HG02870 (cell line): ENCODE measurements at regions not wholly inside any gene's neighbourhood (a gene's known extent, or its start where the extent isn't known, plus 50 kb on each side); places are given as distances from the start of the nearest gene placed in this dataset.
"Not testable (repeated sequence)": the region's sequence is repeated elsewhere in the genome, so short reads cannot be mapped to it uniquely, and the experiment has no call there.

Experiments used
- ATAC-seq: cut with Tn5 transposase; IDR thresholded peaks from one replicate; pipeline ENCODE4 v1.9.1; 2021; ENCODE audit warnings: mild to moderate bottlenecking, moderate library complexity; ENCODE audit not compliant: unreplicated experiment

GRCh38 chr1:189046127-189046526 is 1431.5 kb downstream of the BRINP3 start:
- no peak for ATAC-seq

GRCh38 chr1:189084811-189085210 is 1392.9 kb downstream of the BRINP3 start:
- ATAC-seq, result no peak

DNA sequence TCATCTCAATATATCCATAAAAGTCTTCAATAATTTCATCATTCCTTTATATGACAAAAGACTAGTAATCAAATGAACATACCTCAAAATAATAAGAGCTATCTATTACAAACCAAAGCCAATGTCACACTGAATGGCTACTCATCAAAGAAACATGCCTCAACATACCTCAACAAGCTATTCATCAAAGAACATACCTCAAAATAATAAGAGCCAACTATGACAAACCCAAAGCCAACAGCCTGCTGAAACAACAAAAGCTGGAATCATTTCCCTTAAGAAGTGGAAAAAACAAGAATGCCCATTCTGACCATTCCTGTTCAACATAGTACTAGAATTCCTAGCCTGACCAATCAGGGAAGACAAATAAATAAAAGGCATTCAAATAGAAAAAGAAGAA is 1373.7 kb downstream of the BRINP3 start:
- ATAC-seq, result no peak

GRCh38 chr1:189117072-189117770 is 1360.4 kb downstream of the BRINP3 start:
- no peak for ATAC-seq

GRCh38 chr1:189121941-189122340 is 1355.7 kb downstream of the BRINP3 start:
- ATAC-seq, result no peak

DNA sequence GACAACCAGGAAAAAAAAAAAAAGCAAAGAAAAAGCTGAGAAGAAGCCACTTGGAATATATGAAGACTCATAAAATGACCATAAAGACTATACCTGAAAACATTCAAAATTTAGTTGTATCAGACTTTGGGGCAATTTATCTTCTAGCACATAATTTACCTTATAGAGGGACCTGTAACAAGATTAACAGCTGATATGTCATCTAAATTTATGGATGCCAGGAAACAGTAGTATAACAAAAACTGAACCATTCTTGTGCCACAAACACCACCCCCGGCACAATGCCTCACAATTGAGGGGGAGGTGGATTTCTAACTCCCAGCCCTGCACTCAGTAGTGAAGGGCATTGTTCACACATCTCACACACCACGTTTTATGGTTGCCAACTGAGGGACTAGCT is 1352.0 kb downstream of the BRINP3 start:
- no peak for ATAC-seq

- ATAC-seq, result no peak
Measured at GRCh38 chr1:189131576-189131975, 1346.1 kb downstream of the BRINP3 start.

DNA sequence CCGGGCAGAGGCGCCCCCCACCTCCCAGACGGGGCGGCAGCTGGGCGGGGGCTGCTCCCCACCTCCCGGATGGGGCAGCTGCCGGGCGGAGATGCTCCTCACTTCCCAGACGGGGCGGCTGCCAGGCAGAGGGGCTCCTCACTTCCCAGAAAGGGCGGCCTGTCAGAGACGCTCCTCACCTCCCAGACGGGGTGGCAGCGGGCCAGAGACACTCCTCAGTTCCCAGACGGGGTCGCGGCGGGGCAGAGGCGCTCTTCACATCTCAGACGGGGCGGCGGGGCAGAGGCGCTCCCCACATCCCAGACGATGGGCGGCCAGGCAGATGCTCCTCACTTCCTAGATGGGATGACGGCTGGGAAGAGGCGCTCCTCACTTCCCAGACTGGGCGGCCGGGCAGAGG is 1337.9 kb downstream of the BRINP3 start:
- not testable (repeated sequence) for ATAC-seq

DNA sequence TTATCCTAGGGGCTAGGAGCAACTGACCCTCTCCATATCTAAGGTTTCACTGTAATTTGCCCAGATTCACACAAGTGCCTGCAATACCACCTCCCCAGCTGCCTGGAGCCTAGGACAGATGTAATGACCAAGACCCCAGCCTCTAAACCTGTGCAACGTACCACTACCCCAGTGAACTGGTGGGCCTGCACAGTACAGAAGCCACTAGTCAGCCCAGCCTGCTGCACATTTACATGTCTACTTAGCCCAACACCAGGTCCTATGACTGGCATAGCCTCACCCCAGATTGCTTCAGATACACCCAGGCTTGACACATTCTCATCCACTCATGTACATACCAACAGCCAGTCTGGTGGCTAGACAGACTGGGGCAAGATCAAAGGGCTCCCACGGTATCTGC is 1336.6 kb downstream of the BRINP3 start:
- ATAC-seq, result no peak

DNA sequence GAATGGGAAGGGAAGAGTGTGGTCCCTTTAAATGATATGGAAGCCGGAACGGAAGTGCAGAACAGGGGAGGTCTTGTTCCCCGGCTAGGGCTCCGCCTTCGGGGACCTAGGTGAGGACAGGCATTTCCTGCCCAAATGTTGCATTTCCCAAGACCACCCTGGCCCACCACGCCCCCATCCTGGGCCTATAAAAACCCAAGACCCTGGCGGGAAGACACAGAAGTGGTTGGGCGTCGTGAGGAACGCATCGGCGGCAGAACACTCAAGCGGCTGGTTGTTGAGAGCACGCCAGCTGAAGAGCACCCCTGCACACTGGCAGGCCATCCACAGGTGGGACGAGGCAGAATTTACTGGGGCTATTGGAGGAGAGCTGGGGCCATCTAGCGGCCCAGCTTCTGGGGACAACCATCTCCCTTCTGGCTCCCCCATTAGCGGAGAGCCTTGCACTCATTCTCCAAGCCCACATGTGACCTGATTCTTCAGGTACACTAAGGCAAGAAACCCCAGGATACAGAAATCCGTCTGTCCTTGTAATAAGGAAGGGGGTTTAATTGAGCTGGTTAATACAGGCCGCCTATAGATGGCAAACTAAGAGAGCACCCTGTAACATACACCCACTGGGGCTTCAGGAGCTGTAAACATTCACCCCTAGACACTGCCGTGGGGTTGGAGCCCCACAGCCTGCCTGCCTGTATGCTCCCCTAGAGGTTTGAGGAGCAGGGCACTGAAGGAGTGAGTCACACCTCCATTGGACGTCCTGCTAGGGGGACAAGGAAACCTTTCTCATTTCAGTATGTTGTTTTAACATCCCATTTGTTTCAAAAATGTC is 1327.9 kb downstream of the BRINP3 start:
- ATAC-seq, result no peak

- ATAC-seq, result no peak
Measured at GRCh38 chr1:189150624-189151023, 1327.0 kb downstream of the BRINP3 start.

- no peak for ATAC-seq
Measured at GRCh38 chr1:189151361-189151760, 1326.3 kb downstream of the BRINP3 start.

DNA sequence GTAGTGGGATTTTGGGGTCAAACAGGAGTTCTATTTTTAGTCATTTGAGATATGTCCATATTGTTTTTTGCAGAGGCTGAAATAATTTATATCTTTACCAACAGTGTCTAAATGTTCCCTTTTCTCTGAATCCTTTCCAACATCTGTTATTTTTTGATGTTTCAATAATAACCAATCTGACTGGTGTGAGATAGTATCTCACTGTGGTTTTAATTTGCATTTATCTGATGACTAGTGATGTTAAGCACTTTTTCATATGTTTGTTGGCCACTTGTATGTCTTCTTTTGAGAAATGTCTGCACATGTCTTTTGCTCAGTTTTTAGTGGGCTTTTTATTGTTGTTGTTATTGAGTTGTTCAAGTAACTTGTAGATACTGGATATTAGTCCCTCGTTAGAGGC is 1325.0 kb downstream of the BRINP3 start:
- no peak for ATAC-seq

DNA sequence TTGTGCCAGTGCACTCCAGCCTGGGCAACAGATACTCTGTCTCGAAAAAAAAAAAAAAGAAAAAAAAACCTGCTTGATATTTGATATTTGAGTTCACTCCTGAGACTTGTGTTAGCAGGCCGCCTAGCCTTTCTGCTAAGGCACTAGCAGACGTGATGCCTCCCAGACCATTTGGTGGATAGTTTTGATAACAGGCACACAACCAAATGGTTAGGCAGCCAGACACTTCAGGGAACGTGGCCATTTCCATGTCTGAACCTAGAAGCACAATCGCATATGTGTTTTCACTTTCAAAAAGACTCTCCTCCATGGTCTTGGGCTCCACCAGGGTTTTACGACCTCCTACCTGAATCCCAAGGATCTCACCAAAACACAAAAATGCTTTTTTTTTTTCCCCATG is 1319.5 kb downstream of the BRINP3 start:
- ATAC-seq, result no peak

- ATAC-seq, result no peak
Measured at GRCh38 chr1:189175889-189176288, 1301.8 kb downstream of the BRINP3 start.

- ATAC-seq, result no peak
Measured at GRCh38 chr1:189180057-189180456, 1297.6 kb downstream of the BRINP3 start.

GRCh38 chr1:189185097-189185496 is 1292.6 kb downstream of the BRINP3 start:
- ATAC-seq, result no peak

- ATAC-seq, result no peak
Measured at GRCh38 chr1:189192741-189193520, 1284.7 kb downstream of the BRINP3 start.

- no peak for ATAC-seq
Measured at GRCh38 chr1:189205863-189206262, 1271.8 kb downstream of the BRINP3 start.

DNA sequence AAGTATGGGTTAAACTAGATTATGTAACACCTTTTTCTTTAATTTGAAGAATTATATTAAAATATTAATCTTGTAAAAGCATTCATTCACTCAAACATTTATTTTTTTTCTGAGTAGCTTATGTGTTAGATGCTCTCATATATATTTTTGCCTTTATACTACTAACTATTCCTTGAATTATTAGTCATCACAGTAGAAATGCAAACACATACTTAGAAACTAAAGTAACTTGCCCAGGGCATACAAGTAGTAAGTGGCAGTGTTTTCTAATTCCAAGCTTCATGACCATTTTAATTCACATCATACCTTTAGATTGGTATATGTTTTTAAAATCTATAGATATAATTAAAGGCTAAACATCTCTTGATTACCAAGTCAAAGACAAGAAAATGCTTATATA is 1271.0 kb downstream of the BRINP3 start:
- ATAC-seq, result no peak

GRCh38 chr1:189211742-189212141 is 1265.9 kb downstream of the BRINP3 start:
- ATAC-seq, result no peak

GRCh38 chr1:189212606-189213005 is 1265.1 kb downstream of the BRINP3 start:
- no peak for ATAC-seq
